ENCODE measurements at regions not wholly inside any gene's neighbourhood (a gene's known extent, or its start where the extent isn't known, plus 50 kb on each side); places are given as distances from the start of the nearest gene placed in this dataset.

DNA sequence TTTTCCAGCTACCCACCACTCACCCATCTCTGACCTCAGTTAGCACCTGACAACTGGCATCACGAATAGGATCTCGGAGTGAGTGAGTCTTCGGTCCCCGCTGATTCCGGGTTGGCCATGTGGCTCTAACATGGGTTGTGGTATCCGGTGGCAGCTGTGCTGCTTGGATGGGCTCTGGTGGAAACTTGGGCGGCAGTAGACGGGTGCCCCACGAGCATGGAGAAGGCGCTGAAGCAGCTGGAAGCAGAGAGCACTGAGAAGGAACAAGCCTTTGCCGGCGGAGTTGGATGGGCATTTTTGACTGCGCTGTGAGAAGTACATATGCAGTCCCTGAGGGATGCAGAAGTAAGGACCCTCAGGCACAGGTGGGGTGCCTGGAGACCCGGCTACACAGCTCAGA, 1044.0 kb upstream of the ADGRL4 start:
- H3K36me3 Mint-ChIP-seq (ENCODE audit: low read depth): no peaks in the 10 kb centered on the region
- ChIA-PET CTCF (no interaction called here), POLR2A (no interaction called here)
- no peak overlapping the region for H3K4me3 Mint-ChIP-seq
- no peak overlapping the region for H3K27ac Mint-ChIP-seq
- peaks cover 13% of the 10 kb centered on the region for H3K9me3 Mint-ChIP-seq
- no peaks in the 10 kb centered on the region for H3K4me1 Mint-ChIP-seq
- H3K27me3 Mint-ChIP-seq: no peaks in the 10 kb centered on the region
- no peak for DNase-seq

- POLR2A ChIA-PET: no interaction called here
- no peaks in the 10 kb centered on the region for H3K36me3 Mint-ChIP-seq (ENCODE audit: low read depth)
- H3K27me3 Mint-ChIP-seq: no peaks in the 10 kb centered on the region
Observed at GRCh38 chr1:80050085-80050484, 1043.6 kb upstream of the ADGRL4 start.

GRCh38 chr1:80048716-80049115, 1042.2 kb upstream of the ADGRL4 start:
- no peak overlapping the region for H3K27ac Mint-ChIP-seq
- no peak for DNase-seq
- POLR2A ChIA-PET: no interaction called here
- CTCF ChIA-PET: no interaction called here
- no peak overlapping the region for H3K4me3 Mint-ChIP-seq
- H3K4me1 Mint-ChIP-seq: no peaks in the 10 kb centered on the region
- H3K9me3 Mint-ChIP-seq: peaks cover 13% of the 10 kb centered on the region
- H3K27me3 Mint-ChIP-seq: no peaks in the 10 kb centered on the region
- H3K36me3 Mint-ChIP-seq (ENCODE audit: low read depth): no peaks in the 10 kb centered on the region

More at GRCh38 chr1:80050085-80050484, 1043.6 kb upstream of the ADGRL4 start:
- H3K4me1 Mint-ChIP-seq: no peaks in the 10 kb centered on the region
- H3K27ac Mint-ChIP-seq: no peak overlapping the region
- no peak overlapping the region for H3K4me3 Mint-ChIP-seq
- no peak for DNase-seq
- peaks cover 13% of the 10 kb centered on the region for H3K9me3 Mint-ChIP-seq
- CTCF ChIA-PET: no interaction called here

DNA sequence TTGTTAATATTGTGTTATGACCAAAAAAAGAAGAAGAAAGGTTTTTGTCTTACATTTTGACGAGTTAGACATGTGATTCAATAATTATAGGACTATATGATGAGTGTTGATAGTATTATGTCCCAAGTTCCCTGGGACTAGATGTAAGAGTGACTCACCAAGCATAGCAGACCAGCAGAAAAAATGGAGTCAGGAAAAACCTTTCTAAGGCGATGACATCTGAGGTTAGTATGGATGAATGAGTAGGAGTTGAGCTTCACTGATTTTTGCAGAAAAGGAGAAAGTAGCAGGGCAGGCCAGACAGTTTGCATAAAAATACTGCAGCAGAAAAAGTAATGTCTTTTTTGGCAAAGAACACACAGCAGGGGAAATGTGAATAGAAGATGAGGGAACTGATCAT, 1041.3 kb upstream of the ADGRL4 start:
- H3K4me3 Mint-ChIP-seq: no peak overlapping the region
- DNase-seq: no peak
- no peaks in the 10 kb centered on the region for H3K36me3 Mint-ChIP-seq (ENCODE audit: low read depth)
- no peaks in the 10 kb centered on the region for H3K27me3 Mint-ChIP-seq
- H3K4me1 Mint-ChIP-seq: no peaks in the 10 kb centered on the region
- peaks cover 13% of the 10 kb centered on the region for H3K9me3 Mint-ChIP-seq
- H3K27ac Mint-ChIP-seq: no peak overlapping the region
- ChIA-PET POLR2A (no interaction called here), CTCF (no interaction called here)

DNA sequence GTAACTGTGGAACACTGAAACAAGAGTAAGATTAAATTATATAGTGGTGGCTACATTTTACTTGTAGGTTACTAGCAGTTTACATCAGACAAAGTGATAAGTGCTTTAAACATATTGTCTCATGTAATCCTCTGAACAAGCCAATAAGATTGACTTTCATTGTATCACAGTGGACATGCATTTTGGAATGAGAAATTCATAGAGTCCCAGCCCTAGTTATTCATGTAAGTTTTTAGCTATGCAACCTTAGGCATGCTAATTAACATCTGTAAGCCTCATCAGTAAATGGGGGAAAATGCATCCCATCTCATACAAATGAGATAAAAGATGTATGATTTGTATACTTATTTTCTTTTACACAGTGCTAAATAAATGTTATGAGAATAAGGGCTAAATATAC, 1038.1 kb upstream of the ADGRL4 start:
- ChIA-PET CTCF (no interaction called here), POLR2A (no interaction called here)
- no peak overlapping the region for H3K4me3 Mint-ChIP-seq
- H3K9me3 Mint-ChIP-seq: peaks cover 7% of the 10 kb centered on the region
- H3K36me3 Mint-ChIP-seq (ENCODE audit: low read depth): no peaks in the 10 kb centered on the region
- H3K4me1 Mint-ChIP-seq: no peaks in the 10 kb centered on the region
- no peak for DNase-seq
- no peak overlapping the region for H3K27ac Mint-ChIP-seq
- no peaks in the 10 kb centered on the region for H3K27me3 Mint-ChIP-seq

GRCh38 chr1:80036690-80037432, 1030.3 kb upstream of the ADGRL4 start:
- POLR2A ChIA-PET: no interaction called here
- DNase-seq: no peak
- CTCF ChIA-PET: interaction anchor here (0.6 kb wide), 1 partner anchor 512 kb away, joined by 3 read pairs; no protein-coding TSS in a partner anchor
- Mint-ChIP-seq H3K9me3 (peaks cover 7% of the 10 kb centered on the region), H3K4me3 (no peak overlapping the region), H3K36me3 (ENCODE audit: low read depth) (no peaks in the 10 kb centered on the region), H3K27ac (no peak overlapping the region), H3K27me3 (no peaks in the 10 kb centered on the region), H3K4me1 (no peaks in the 10 kb centered on the region)

- H3K4me3 Mint-ChIP-seq: no peak overlapping the region
- no peaks in the 10 kb centered on the region for H3K9me3 Mint-ChIP-seq
- POLR2A ChIA-PET: no interaction called here
- H3K36me3 Mint-ChIP-seq (ENCODE audit: low read depth): no peaks in the 10 kb centered on the region
- H3K27ac Mint-ChIP-seq: no peak overlapping the region
- no peaks in the 10 kb centered on the region for H3K4me1 Mint-ChIP-seq
- CTCF ChIA-PET: no interaction called here
- no peak for DNase-seq
- no peaks in the 10 kb centered on the region for H3K27me3 Mint-ChIP-seq
Observed at GRCh38 chr1:80023358-80023757, 1016.8 kb upstream of the ADGRL4 start.

DNA sequence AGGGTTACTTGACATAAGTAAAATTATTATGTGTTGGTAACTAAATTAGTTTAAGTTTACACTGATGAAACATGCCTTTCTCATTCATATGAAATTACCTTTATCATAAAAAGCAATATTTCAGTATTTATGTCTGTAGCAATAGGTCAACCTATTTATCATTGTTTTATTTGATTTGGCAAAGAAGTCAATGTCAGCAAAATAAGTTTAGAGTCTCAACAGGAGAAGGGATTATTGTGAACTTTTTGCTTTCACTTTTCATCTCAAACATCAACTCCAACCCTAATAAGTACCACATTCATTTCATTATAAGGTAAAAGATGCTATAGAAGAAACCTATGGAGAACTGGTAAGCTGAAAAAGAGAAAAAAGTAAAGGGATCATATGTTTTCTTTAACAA, 1015.4 kb upstream of the ADGRL4 start:
- no peak for DNase-seq
- CTCF ChIA-PET: no interaction called here
- Mint-ChIP-seq H3K4me1 (no peaks in the 10 kb centered on the region), H3K27me3 (no peaks in the 10 kb centered on the region), H3K4me3 (no peak overlapping the region), H3K36me3 (ENCODE audit: low read depth) (no peaks in the 10 kb centered on the region), H3K27ac (no peak overlapping the region), H3K9me3 (no peaks in the 10 kb centered on the region)
- POLR2A ChIA-PET: no interaction called here

DNA sequence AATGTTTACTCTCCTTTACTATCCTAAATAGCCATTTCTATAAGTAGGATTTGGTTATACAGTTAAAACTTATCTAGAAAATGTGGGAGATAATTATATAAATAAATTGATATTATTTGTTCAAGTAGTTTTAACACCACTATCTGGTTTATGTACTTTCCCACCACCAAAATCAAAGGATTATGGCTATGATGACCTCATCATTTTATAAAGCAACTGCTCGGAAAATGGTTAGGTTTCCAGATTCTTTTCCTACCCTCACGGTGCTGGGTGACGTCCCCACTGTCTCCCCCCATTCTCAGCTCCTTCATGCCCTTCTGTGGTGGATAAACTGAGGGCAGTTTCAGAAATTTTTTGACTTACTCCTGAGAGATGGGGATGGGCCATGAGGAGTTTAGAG, 1011.8 kb upstream of the ADGRL4 start:
- ChIA-PET POLR2A (no interaction called here), CTCF (no interaction called here)
- H3K27me3 Mint-ChIP-seq: no peaks in the 10 kb centered on the region
- H3K36me3 Mint-ChIP-seq (ENCODE audit: low read depth): no peaks in the 10 kb centered on the region
- no peak overlapping the region for H3K4me3 Mint-ChIP-seq
- no peaks in the 10 kb centered on the region for H3K4me1 Mint-ChIP-seq
- no peak overlapping the region for H3K27ac Mint-ChIP-seq
- H3K9me3 Mint-ChIP-seq: no peaks in the 10 kb centered on the region
- DNase-seq: no peak

GRCh38 chr1:80008934-80009333, 1002.4 kb upstream of the ADGRL4 start:
- Mint-ChIP-seq H3K9me3 (no peaks in the 10 kb centered on the region), H3K27ac (no peak overlapping the region), H3K27me3 (no peaks in the 10 kb centered on the region), H3K4me1 (no peaks in the 10 kb centered on the region), H3K4me3 (no peak overlapping the region), H3K36me3 (ENCODE audit: low read depth) (no peaks in the 10 kb centered on the region)
- DNase-seq: no peak
- ChIA-PET CTCF (no interaction called here), POLR2A (no interaction called here)

DNA sequence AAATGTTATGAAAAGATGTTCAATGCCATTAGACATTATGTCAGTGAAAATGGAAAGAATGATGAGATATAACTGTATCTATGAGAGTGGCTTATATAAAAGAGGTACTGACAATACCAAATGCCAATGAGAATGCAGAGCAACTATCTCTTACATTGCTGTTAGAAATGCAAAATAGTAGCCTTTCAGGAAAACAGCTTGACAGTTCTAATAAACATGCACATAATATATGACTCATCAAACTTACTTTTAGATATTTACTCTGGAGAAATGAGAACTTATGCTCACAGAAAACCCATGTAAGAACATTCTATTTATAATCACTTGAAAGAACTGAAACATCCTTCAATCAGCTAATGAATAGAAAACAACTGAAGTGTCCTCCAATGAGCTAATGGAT, 996.7 kb upstream of the ADGRL4 start:
- Mint-ChIP-seq H3K4me3 (no peak overlapping the region), H3K36me3 (ENCODE audit: low read depth) (no peaks in the 10 kb centered on the region), H3K4me1 (no peaks in the 10 kb centered on the region), H3K9me3 (peaks cover 6% of the 10 kb centered on the region), H3K27me3 (no peaks in the 10 kb centered on the region), H3K27ac (no peak overlapping the region)
- no peak for DNase-seq
- ChIA-PET POLR2A (interaction anchor here (0.6 kb wide), 1 partner anchor 56 kb away, joined by 3 read pairs; no protein-coding TSS in a partner anchor), CTCF (no interaction called here)

GRCh38 chr1:79988401-79988800, 981.9 kb upstream of the ADGRL4 start:
- no peak overlapping the region for H3K4me3 Mint-ChIP-seq
- POLR2A ChIA-PET: no interaction called here
- H3K36me3 Mint-ChIP-seq (ENCODE audit: low read depth): no peaks in the 10 kb centered on the region
- no peak overlapping the region for H3K27ac Mint-ChIP-seq
- H3K27me3 Mint-ChIP-seq: no peaks in the 10 kb centered on the region
- DNase-seq: no peak
- H3K4me1 Mint-ChIP-seq: no peaks in the 10 kb centered on the region
- CTCF ChIA-PET: no interaction called here
- H3K9me3 Mint-ChIP-seq: peaks cover 3% of the 10 kb centered on the region

- DNase-seq: no peak
- ChIA-PET POLR2A (no interaction called here), CTCF (no interaction called here)
- Mint-ChIP-seq H3K27me3 (no peaks in the 10 kb centered on the region), H3K4me3 (no peak overlapping the region), H3K36me3 (ENCODE audit: low read depth) (no peaks in the 10 kb centered on the region), H3K9me3 (peaks cover 6% of the 10 kb centered on the region), H3K27ac (no peak overlapping the region), H3K4me1 (no peaks in the 10 kb centered on the region)
Observed at GRCh38 chr1:79982211-79982610, 975.7 kb upstream of the ADGRL4 start.

DNA sequence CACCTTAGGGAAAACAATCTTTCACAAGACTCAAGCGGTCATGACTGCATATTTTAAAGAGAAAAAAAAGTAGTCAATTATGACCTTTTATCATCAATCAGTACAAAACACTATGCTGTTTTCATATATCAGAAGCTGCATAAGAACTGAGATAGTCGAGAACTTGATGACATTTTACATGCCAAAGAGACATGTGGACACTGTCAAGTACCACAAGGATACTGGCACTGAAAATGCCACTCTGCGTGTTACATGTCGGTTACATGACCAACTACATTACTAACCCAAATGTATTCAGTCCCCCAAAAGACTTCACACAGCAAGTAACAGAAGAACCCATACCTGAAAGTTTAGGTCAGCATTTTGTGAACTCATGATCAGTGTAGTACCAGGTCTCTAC, 975.0 kb upstream of the ADGRL4 start:
- ChIA-PET POLR2A (no interaction called here), CTCF (no interaction called here)
- no peaks in the 10 kb centered on the region for H3K36me3 Mint-ChIP-seq (ENCODE audit: low read depth)
- H3K27me3 Mint-ChIP-seq: no peaks in the 10 kb centered on the region
- H3K4me3 Mint-ChIP-seq: no peak overlapping the region
- no peak for DNase-seq
- no peak overlapping the region for H3K27ac Mint-ChIP-seq
- H3K4me1 Mint-ChIP-seq: no peaks in the 10 kb centered on the region
- peaks cover 6% of the 10 kb centered on the region for H3K9me3 Mint-ChIP-seq
